ENCODE measurements at regions not wholly inside any gene's neighbourhood (a gene's known extent, or its start where the extent isn't known, plus 50 kb on each side); places are given as distances from the start of the nearest gene placed in this dataset.

DNA sequence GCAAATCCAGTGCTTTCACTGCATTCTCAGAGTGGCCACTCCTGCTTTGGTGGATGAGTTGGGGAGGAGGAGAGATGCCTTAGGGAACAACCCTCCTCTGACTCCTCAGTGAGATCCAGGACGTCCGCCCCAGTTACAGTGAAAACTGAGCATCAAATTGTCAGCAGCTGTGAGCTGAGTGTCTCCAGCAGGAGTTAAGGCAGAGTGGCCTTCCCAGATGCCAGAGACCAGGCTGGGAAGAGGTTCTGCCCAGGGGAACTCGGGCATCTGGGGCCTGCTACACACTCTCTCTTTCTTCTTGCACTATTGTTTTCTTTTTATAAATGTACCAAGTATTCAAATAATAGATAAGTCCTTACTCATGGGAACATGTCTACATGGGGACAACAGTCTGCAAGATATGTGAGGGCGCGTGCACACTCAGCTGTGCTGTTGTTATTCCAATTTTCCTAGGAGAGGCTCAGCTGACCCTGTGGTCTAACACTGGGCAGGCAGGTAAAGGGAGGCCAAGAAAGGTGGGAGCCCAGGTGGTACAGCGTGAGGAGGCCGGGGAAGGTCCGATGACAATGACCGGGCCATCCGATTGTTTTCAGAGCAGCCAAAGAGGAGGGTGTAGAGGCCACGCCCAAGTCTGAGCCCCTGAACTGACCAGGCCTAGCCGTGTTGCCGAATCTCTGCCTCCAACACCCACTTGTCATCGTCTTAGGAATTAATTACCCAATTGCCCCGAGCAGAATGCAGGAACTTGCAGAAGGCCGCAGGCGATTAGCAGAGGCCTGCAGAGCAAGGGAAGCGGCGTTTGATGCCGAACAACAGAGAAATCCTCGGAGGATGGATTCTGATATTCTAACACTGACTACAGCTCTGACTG, 166.9 kb downstream of the ANAPC1 start:
- no peak for TF ChIP-seq POLR2A (IDR thresholded peaks at IDR 0.05)
- TF ChIP-seq, protein P1, sequence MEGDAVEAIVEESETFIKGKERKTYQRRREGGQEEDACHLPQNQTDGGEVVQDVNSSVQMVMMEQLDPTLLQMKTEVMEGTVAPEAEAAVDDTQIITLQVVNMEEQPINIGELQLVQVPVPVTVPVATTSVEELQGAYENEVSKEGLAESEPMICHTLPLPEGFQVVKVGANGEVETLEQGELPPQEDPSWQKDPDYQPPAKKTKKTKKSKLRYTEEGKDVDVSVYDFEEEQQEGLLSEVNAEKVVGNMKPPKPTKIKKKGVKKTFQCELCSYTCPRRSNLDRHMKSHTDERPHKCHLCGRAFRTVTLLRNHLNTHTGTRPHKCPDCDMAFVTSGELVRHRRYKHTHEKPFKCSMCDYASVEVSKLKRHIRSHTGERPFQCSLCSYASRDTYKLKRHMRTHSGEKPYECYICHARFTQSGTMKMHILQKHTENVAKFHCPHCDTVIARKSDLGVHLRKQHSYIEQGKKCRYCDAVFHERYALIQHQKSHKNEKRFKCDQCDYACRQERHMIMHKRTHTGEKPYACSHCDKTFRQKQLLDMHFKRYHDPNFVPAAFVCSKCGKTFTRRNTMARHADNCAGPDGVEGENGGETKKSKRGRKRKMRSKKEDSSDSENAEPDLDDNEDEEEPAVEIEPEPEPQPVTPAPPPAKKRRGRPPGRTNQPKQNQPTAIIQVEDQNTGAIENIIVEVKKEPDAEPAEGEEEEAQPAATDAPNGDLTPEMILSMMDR (IDR thresholded peaks at IDR 0.05), result no peak
- Histone ChIP-seq H3K4me3 (no peak overlapping the region), H3K27ac (no peak overlapping the region), H3K9me3 (no peaks in the 10 kb centered on the region), H3K36me3 (no peaks in the 10 kb centered on the region), H3K4me1 (no peaks in the 10 kb centered on the region), H3K27me3 (no peaks in the 10 kb centered on the region)
- DNase-seq, result no peak

Small RNA genes lying in the stretch of these regions (small RNA-seq; reads per million reads assigned to genes)
- 0 reads per million in 2 donors for gene MIR4435-2

Measured in Peyer's patch (tissue), 4 donors.